ENCODE measurements at regions not wholly inside any gene's neighbourhood (a gene's known extent, or its start where the extent isn't known, plus 50 kb on each side); places are given as distances from the start of the nearest gene placed in this dataset.

GRCh38 chr1:101290922-101291561, 54.2 kb downstream of the S1PR1 start:
- no peak for DNase-seq

GRCh38 chr1:101291562-101292380, 55.0 kb downstream of the S1PR1 start:
- DNase-seq: peak; percentile 40

- DNase-seq: peak; percentile 59
Measured at GRCh38 chr1:101293461-101294051, 56.7 kb downstream of the S1PR1 start.

GRCh38 chr1:101295209-101295608, 58.4 kb downstream of the S1PR1 start:
- DNase-seq: peak; percentile 35

- DNase-seq: no peak
Measured at GRCh38 chr1:101298663-101299062, 61.8 kb downstream of the S1PR1 start.

- no peak for DNase-seq
Measured at GRCh38 chr1:101299141-101299540, 62.3 kb downstream of the S1PR1 start.

- DNase-seq: no peak
Measured at GRCh38 chr1:101299710-101300109, 62.9 kb downstream of the S1PR1 start.

- no peak for DNase-seq
Measured at GRCh38 chr1:101300916-101301315, 64.1 kb downstream of the S1PR1 start.

- DNase-seq: no peak
Measured at GRCh38 chr1:101301446-101302057, 64.7 kb downstream of the S1PR1 start.

- no peak for DNase-seq
Measured at GRCh38 chr1:101302831-101303511, 66.2 kb downstream of the S1PR1 start.

GRCh38 chr1:101307985-101308689, 71.3 kb downstream of the S1PR1 start:
- DNase-seq: no peak

GRCh38 chr1:101308935-101309333, 72.1 kb downstream of the S1PR1 start:
- no peak for DNase-seq

- DNase-seq: peak; percentile 84
Measured at GRCh38 chr1:101309334-101310311, 72.8 kb downstream of the S1PR1 start.

- DNase-seq: peak; percentile 33
Measured at GRCh38 chr1:101310506-101310905, 73.7 kb downstream of the S1PR1 start.

- peak; percentile 19 for DNase-seq
Measured at GRCh38 chr1:101311146-101311920, 74.5 kb downstream of the S1PR1 start.

- DNase-seq: peak; percentile 27
Measured at GRCh38 chr1:101312147-101312546, 75.3 kb downstream of the S1PR1 start.

- DNase-seq: no peak
Measured at GRCh38 chr1:101313356-101313755, 76.5 kb downstream of the S1PR1 start.

- DNase-seq: no peak
Measured at GRCh38 chr1:101314244-101314643, 77.4 kb downstream of the S1PR1 start.

- DNase-seq: no peak
Measured at GRCh38 chr1:101316256-101316655, 79.4 kb downstream of the S1PR1 start.

- no peak for DNase-seq
Measured at GRCh38 chr1:101316799-101317198, 80.0 kb downstream of the S1PR1 start.
